HL-60 (cell line): ENCODE measurements at regions not wholly inside any gene's neighbourhood (a gene's known extent, or its start where the extent isn't known, plus 50 kb on each side); places are given as distances from the start of the nearest gene placed in this dataset.

Experiments used
- CTCF ChIP-seq: IDR thresholded peaks from one replicate; pipeline ENCODE4 v1.5.1; 2011; ENCODE audit warnings: low read length, control low read depth, inconsistent platforms; ENCODE audit not compliant: insufficient read depth
- GABPA ChIP-seq: IDR thresholded peaks from 2 replicates; pipeline ENCODE4 v1.6.1; 2012; ENCODE audit warnings: low read depth
- POLR2AphosphoS5 ChIP-seq: IDR thresholded peaks from 2 replicates; pipeline ENCODE4 v1.6.1; 2012; ENCODE audit warnings: low read depth
- REST ChIP-seq: IDR thresholded peaks from 2 replicates; pipeline ENCODE4 v1.6.1; 2012; ENCODE audit warnings: low read depth; ENCODE audit not compliant: insufficient replicate concordance

DNA sequence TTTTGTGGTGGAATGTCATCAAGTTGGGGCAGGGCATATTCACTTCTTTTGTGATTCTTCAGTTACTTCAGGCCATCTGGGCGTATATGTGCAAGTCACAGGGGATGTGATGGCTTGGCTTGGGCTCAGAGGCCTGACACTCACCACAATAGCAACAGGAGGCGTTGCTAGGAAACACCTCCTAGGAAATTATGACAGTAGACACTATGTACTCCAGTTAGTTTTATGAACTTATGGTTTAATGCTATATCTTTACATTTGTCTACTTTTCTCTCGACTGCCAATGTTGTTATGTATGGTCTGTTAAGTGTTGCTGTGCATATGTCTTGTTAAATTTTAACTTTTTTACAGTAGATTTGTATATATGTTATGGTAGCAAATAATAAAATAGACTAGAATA lies 788.7 kb upstream of the GOT2 start:
- TF ChIP-seq CTCF: no peak
- no peak for TF ChIP-seq REST
- no peak for TF ChIP-seq POLR2AphosphoS5
- no peak for TF ChIP-seq GABPA
